NCI-H226 (cell line): ENCODE measurements at regions not wholly inside any gene's neighbourhood (a gene's known extent, or its start where the extent isn't known, plus 50 kb on each side); places are given as distances from the start of the nearest gene placed in this dataset.

Source experiments
- DNase-seq: peaks from one replicate; pipeline ENCODE4 v3.0.0-alpha.2; 2015

DNA sequence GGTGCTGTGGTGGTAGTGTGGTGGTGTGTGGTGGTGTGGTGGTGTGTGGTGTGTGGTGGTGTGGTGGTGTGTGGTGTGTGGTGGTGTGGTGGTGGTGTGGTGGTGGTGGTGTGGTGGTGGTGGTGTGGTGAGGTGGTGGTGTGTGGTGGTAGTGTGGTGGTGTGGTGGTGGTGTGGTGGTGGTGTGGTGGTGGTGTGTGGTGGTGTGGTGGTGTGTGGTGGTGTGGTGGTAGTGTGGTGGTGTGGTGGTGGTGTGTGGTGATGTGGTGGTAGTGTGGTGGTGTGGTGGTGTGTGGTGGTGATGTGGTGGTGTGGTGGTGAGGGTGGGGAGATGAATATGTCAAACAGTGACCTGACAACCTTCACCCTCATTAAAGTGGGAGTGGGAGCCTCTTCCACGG is 55.6 kb upstream of the DLGAP1 start:
- DNase-seq, result peak; percentile 5

- no peak for DNase-seq
Observed at GRCh38 chr18:4510160-4510559, 55.1 kb upstream of the DLGAP1 start.
